ENCODE measurements at regions not wholly inside any gene's neighbourhood (a gene's known extent, or its start where the extent isn't known, plus 50 kb on each side); places are given as distances from the start of the nearest gene placed in this dataset.

DNA sequence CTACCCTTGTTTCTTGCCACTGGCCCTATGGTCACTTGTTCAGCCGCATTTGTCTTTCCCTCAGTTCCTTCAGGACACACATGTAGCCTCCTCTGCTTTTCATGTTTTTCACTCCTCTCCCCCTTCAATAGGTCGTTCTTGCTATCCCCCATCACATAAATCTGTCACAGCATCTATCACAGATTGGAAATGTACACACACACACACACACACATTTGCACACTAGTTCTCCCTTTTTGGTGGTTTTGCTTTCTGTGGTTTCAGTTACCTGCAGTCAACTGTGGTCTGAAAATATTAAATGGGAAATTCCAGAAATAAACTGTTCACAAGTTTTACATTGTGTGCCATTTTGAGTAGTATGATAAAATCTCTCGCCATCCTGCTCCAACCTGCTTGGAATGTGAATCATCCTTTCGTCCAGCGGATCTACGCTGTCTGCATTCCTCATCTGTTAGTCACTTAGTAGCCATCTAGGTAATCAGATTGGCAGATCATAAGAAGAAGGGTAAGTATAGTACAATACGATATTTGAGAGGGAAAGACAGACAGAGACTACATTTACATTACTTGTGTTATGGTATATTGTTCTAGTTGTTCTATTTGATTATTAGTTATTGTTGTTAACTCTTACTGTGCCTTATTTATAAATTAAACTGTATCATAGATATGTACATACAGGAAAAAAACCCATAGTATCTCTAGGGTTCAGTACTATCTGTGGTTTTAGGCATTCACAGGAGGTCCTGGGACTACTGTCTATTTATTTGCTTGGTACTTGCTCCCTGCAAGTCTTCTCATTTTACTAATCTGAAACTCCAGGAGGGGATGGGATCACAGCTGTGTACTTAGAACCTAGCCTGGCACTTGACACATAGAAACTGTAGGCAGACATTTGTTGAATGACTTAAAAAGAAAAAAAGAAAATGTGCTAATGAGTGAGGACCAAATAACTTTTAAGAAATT lies 86.1 kb upstream of the PNPT1 start:
- TF ChIP-seq, protein P1, sequence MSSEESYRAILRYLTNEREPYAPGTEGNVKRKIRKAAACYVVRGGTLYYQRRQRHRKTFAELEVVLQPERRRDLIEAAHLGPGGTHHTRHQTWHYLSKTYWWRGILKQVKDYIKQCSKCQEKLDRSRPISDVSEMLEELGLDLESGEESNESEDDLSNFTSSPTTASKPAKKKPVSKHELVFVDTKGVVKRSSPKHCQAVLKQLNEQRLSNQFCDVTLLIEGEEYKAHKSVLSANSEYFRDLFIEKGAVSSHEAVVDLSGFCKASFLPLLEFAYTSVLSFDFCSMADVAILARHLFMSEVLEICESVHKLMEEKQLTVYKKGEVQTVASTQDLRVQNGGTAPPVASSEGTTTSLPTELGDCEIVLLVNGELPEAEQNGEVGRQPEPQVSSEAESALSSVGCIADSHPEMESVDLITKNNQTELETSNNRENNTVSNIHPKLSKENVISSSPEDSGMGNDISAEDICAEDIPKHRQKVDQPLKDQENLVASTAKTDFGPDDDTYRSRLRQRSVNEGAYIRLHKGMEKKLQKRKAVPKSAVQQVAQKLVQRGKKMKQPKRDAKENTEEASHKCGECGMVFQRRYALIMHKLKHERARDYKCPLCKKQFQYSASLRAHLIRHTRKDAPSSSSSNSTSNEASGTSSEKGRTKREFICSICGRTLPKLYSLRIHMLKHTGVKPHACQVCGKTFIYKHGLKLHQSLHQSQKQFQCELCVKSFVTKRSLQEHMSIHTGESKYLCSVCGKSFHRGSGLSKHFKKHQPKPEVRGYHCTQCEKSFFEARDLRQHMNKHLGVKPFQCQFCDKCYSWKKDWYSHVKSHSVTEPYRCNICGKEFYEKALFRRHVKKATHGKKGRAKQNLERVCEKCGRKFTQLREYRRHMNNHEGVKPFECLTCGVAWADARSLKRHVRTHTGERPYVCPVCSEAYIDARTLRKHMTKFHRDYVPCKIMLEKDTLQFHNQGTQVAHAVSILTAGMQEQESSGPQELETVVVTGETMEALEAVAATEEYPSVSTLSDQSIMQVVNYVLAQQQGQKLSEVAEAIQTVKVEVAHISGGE (tag by site-specific recombination; conservative IDR thresholded peaks at IDR 0.05; ENCODE audit: low read depth), result no peak
- TF ChIP-seq, protein P2, sequence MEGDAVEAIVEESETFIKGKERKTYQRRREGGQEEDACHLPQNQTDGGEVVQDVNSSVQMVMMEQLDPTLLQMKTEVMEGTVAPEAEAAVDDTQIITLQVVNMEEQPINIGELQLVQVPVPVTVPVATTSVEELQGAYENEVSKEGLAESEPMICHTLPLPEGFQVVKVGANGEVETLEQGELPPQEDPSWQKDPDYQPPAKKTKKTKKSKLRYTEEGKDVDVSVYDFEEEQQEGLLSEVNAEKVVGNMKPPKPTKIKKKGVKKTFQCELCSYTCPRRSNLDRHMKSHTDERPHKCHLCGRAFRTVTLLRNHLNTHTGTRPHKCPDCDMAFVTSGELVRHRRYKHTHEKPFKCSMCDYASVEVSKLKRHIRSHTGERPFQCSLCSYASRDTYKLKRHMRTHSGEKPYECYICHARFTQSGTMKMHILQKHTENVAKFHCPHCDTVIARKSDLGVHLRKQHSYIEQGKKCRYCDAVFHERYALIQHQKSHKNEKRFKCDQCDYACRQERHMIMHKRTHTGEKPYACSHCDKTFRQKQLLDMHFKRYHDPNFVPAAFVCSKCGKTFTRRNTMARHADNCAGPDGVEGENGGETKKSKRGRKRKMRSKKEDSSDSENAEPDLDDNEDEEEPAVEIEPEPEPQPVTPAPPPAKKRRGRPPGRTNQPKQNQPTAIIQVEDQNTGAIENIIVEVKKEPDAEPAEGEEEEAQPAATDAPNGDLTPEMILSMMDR (tag by site-specific recombination; IDR thresholded peaks at IDR 0.05), result no peak
- TF ChIP-seq KLF16 (tag by site-specific recombination; IDR thresholded peaks at IDR 0.05) (no peak), ZNF48 (tag by site-specific recombination; IDR thresholded peaks at IDR 0.05) (no peak), ZNF747 (tag by site-specific recombination; IDR thresholded peaks at IDR 0.05) (no peak), ZNF473 (tag by site-specific recombination; IDR thresholded peaks at IDR 0.05) (no peak), PRDM1 (tag by site-specific recombination; IDR thresholded peaks at IDR 0.05) (no peak), KLF8 (tag by site-specific recombination; IDR thresholded peaks at IDR 0.05) (no peak)

All from HEK293 (cell line).